SU-DHL-6 (cell line): ENCODE measurements at regions not wholly inside any gene's neighbourhood (a gene's known extent, or its start where the extent isn't known, plus 50 kb on each side); places are given as distances from the start of the nearest gene placed in this dataset.

Experiments used
- H2AFZ ChIP-seq: fragments of 200-600 bp; sonication (generic); 2 replicates; pipeline ENCODE4 v1.6.1; 2014; ENCODE audit warnings: low read depth, mild to moderate bottlenecking, moderate library complexity, mixed read lengths, antibody characterized with exemption, low read length; ENCODE audit not compliant: severe bottlenecking
- H3F3A ChIP-seq: fragments of 200-600 bp; shearing (Covaris generic); 2 replicates; pipeline ENCODE4 v1.6.0; 2016; ENCODE audit warnings: antibody characterized with exemption, mild to moderate bottlenecking; ENCODE audit not compliant: insufficient read depth
- H3K27ac ChIP-seq: fragments of 200-600 bp; sonication (generic); 2 replicates; pipeline ENCODE4 v1.5.1; 2016; ENCODE audit warnings: low read depth, mild to moderate bottlenecking, low read length, moderate library complexity, mixed read lengths
- H3K27me3 ChIP-seq: fragments of 200-600 bp; sonication (generic), shearing (Covaris generic); 2 replicates; pipeline ENCODE4 v1.6.0; 2014; ENCODE audit warnings: mild to moderate bottlenecking, low read length
- H3K36me3 ChIP-seq: fragments of 200-600 bp; sonication (generic); 2 replicates; pipeline ENCODE4 v1.6.1; 2014; ENCODE audit warnings: mild to moderate bottlenecking, low read length, mixed read lengths
- H3K4me2 ChIP-seq: fragments of 300-600, 200-600 bp; shearing (Covaris generic), sonication (generic); 2 replicates; pipeline ENCODE4 v1.6.0; 2014; ENCODE audit warnings: low read length, low read depth, mild to moderate bottlenecking; ENCODE audit not compliant: poor library complexity, severe bottlenecking
- H3K4me3 ChIP-seq: fragments of 200-600 bp; sonication (generic); 2 replicates; pipeline ENCODE4 v1.5.1; 2014; ENCODE audit warnings: antibody characterized with exemption, low read length, mild to moderate bottlenecking, mixed read lengths; ENCODE audit not compliant: insufficient read depth, poor library complexity, severe bottlenecking
- H3K79me2 ChIP-seq: fragments of 200-600 bp; sonication (generic); 2 replicates; pipeline ENCODE4 v1.6.1; 2014; ENCODE audit warnings: mild to moderate bottlenecking, low read length, moderate library complexity; ENCODE audit not compliant: insufficient read depth
- H3K9ac ChIP-seq: fragments of 200-600 bp; sonication (generic); 2 replicates; pipeline ENCODE4 v1.7.0; 2014; ENCODE audit warnings: mild to moderate bottlenecking, low read length
- H3K9me2 ChIP-seq: fragments of 200-600 bp; sonication (generic); replicated peaks from 2 replicates; pipeline ENCODE4 v1.6.1; 2014; ENCODE audit warnings: low read length; ENCODE audit not compliant: insufficient read depth
- H3K9me3 ChIP-seq: fragments of 200-600 bp; sonication (generic); 2 replicates; pipeline ENCODE4 v1.6.1; 2014; ENCODE audit warnings: low read length, mixed read lengths; ENCODE audit not compliant: insufficient read depth
- H4K20me1 ChIP-seq: fragments of 200-600 bp; sonication (generic); 2 replicates; pipeline ENCODE4 v1.6.1; 2014; ENCODE audit warnings: low read depth, mild to moderate bottlenecking, antibody characterized with exemption, low read length, moderate library complexity, mixed read lengths
- EZH2phosphoT487 ChIP-seq: fragments of 200-600 bp; sonication (generic), shearing (Covaris generic); conservative IDR thresholded peaks from 2 replicates; pipeline ENCODE4 v1.6.1; 2018; ENCODE audit warnings: mild to moderate bottlenecking, antibody characterized with exemption, low read length, moderate library complexity, mixed read lengths
- TF ChIP-seq, protein P1 (sequence below): fragments of 200-600 bp; sonication (generic); IDR thresholded peaks from one replicate; pipeline ENCODE4 v1.5.1; 2017; ENCODE audit warnings: antibody characterized with exemption, mild to moderate bottlenecking, low read length, moderate library complexity; ENCODE audit not compliant: insufficient read depth, poor library complexity, severe bottlenecking

DNA sequence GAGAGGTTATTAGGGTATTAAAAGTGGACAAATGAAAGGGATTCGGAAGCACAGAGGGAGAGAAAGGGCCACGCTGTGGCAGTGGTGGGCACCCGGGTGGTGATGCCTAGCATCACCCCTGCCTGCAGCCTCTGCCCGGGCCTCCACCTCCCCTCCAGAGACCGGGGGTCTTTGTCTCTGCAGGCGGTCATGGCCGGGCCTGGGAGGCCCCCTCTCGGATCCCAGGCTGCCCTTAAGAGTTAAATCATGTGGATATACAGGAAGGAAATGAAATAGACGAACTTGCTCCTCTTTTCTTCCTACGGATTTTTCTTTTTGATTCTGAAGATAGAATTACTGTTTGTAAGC lies 319.6 kb downstream of the ZNF536 start:
- TF ChIP-seq, protein P1, sequence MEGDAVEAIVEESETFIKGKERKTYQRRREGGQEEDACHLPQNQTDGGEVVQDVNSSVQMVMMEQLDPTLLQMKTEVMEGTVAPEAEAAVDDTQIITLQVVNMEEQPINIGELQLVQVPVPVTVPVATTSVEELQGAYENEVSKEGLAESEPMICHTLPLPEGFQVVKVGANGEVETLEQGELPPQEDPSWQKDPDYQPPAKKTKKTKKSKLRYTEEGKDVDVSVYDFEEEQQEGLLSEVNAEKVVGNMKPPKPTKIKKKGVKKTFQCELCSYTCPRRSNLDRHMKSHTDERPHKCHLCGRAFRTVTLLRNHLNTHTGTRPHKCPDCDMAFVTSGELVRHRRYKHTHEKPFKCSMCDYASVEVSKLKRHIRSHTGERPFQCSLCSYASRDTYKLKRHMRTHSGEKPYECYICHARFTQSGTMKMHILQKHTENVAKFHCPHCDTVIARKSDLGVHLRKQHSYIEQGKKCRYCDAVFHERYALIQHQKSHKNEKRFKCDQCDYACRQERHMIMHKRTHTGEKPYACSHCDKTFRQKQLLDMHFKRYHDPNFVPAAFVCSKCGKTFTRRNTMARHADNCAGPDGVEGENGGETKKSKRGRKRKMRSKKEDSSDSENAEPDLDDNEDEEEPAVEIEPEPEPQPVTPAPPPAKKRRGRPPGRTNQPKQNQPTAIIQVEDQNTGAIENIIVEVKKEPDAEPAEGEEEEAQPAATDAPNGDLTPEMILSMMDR = no peak
- no peak for TF ChIP-seq EZH2phosphoT487
- H2AFZ ChIP-seq = no peak overlapping the region
- H3K36me3 ChIP-seq = no peaks in the 10 kb centered on the region
- no peak overlapping the region for H3K9ac ChIP-seq
- H4K20me1 ChIP-seq = no peaks in the 10 kb centered on the region
- no peak overlapping the region for H3K27ac ChIP-seq
- no peak overlapping the region for H3K4me2 ChIP-seq
- no peaks in the 10 kb centered on the region for H3K27me3 ChIP-seq
- no peaks in the 10 kb centered on the region for H3K79me2 ChIP-seq
- H3K4me3 ChIP-seq = no peak overlapping the region
- no peaks in the 10 kb centered on the region for H3F3A ChIP-seq
- no peaks in the 10 kb centered on the region for H3K9me2 ChIP-seq
- no peaks in the 10 kb centered on the region for H3K9me3 ChIP-seq

DNA sequence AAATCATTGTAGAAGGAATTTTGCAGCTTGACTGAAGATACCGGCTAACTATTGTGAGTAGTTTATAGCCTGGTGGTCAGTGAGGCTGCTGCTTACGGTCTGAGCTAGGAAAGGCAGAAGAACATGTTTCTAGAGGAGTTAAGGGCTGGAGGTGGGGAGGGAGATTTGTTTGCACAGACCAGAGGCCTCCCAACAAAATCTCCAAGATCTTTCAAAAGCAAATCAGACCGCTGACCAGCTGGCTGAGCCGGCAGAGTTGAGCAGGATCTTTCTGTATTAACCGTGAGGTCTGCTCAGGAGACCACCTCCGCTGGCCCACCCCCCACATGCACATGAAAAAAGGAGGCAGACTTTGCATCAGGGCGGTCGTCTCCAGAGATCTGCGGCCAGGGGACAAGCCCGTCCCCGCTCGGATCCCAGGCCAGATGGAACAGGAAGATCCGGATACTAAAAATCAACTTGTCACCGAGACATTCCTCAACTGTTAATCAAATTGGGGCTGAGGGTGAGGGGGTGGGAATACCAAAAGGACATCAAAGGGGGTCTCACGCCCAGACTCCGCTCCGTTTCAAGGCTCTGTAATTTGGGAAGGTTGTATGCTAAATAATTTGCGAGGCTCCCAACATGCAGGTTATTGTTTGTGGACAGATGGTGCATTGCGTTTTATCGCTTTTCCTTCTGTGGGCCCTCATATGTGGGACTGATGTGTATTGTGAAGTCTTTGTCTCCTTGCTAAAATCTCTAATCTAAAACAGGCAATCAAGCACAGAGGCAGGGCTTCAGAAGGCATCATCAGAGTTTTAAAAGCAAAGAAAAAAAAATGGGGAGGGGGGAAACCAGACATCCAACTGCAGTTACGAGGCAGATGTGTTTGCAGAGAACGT lies 319.0 kb downstream of the ZNF536 start:
- Histone ChIP-seq H3K9me3 (no peaks in the 10 kb centered on the region), H3F3A (no peaks in the 10 kb centered on the region), H3K36me3 (no peaks in the 10 kb centered on the region), H3K9me2 (no peaks in the 10 kb centered on the region), H3K79me2 (no peaks in the 10 kb centered on the region), H3K27ac (no peak overlapping the region), H3K4me3 (no peak overlapping the region), H4K20me1 (no peaks in the 10 kb centered on the region), H3K27me3 (no peaks in the 10 kb centered on the region), H3K9ac (no peak overlapping the region), H3K4me2 (no peak overlapping the region), H2AFZ (no peak overlapping the region)
- TF ChIP-seq, protein P1 = no peak
- TF ChIP-seq EZH2phosphoT487 = no peak

DNA sequence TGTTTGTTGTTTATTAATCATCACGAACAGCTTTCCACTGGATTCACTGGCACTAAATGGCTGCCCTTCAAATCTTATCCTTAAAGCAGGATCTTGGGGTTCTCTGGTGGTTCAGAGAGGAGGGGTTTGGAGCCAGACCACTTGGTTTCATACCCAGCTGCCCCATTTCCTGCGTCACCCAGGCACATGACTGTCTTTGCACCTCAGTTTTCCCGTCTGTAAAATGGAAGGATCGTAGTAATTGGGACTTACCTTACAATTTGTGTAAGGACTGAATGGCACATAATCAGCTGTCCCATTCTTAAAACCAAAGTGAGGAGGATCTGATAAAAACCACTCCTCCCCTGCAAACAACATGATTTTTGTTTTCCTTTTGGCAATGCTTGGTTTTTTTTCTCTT lies 318.3 kb downstream of the ZNF536 start:
- H3K9me3 ChIP-seq = no peaks in the 10 kb centered on the region
- no peaks in the 10 kb centered on the region for H3K36me3 ChIP-seq
- TF ChIP-seq, protein P1 = no peak
- no peaks in the 10 kb centered on the region for H3K27me3 ChIP-seq
- H3K9me2 ChIP-seq = no peaks in the 10 kb centered on the region
- H2AFZ ChIP-seq = no peak overlapping the region
- H4K20me1 ChIP-seq = no peaks in the 10 kb centered on the region
- no peak overlapping the region for H3K4me2 ChIP-seq
- H3K4me3 ChIP-seq = no peak overlapping the region
- no peaks in the 10 kb centered on the region for H3K79me2 ChIP-seq
- no peak overlapping the region for H3K9ac ChIP-seq
- no peak overlapping the region for H3K27ac ChIP-seq
- no peaks in the 10 kb centered on the region for H3F3A ChIP-seq
